Ecto neural progenitor cell (in vitro differentiated cells): ENCODE measurements at regions not wholly inside any gene's neighbourhood (a gene's known extent, or its start where the extent isn't known, plus 50 kb on each side); places are given as distances from the start of the nearest gene placed in this dataset.
"Not testable (repeated sequence)": the region's sequence is repeated elsewhere in the genome, so short reads cannot be mapped to it uniquely, and the experiment has no call there.

ENCODE experiments used
- DNase-seq: peaks from one replicate; pipeline ENCODE4 v3.0.0-alpha.2; 2018; ENCODE audit warnings: low spot score

- no peak for DNase-seq
These were observed 117.0 kb upstream of the PMEPA1 start for GRCh38 chr20:57826666-57827287.

- DNase-seq = no peak
These were observed 115.1 kb upstream of the PMEPA1 start for GRCh38 chr20:57824909-57825308.

- DNase-seq = no peak
These were observed 112.1 kb upstream of the PMEPA1 start for GRCh38 chr20:57821935-57822334.

- DNase-seq = no peak
These were observed 110.0 kb upstream of the PMEPA1 start for GRCh38 chr20:57819691-57820380.

GRCh38 chr20:57819291-57819690 is 109.5 kb upstream of the PMEPA1 start:
- no peak for DNase-seq

GRCh38 chr20:57818418-57819181 is 108.8 kb upstream of the PMEPA1 start:
- no peak for DNase-seq

- DNase-seq = no peak
These were observed 105.6 kb upstream of the PMEPA1 start for GRCh38 chr20:57815405-57815804.

GRCh38 chr20:57814529-57814928 is 104.7 kb upstream of the PMEPA1 start:
- DNase-seq = no peak

- DNase-seq = no peak
These were observed 103.9 kb upstream of the PMEPA1 start for GRCh38 chr20:57813509-57814269.

- DNase-seq = not testable (repeated sequence)
These were observed 102.8 kb upstream of the PMEPA1 start for GRCh38 chr20:57812632-57813031.

- no peak for DNase-seq
These were observed 101.7 kb upstream of the PMEPA1 start for GRCh38 chr20:57811374-57812020.

GRCh38 chr20:57810511-57811373 is 100.9 kb upstream of the PMEPA1 start:
- no peak for DNase-seq

GRCh38 chr20:57809661-57810172 is 99.9 kb upstream of the PMEPA1 start:
- no peak for DNase-seq

GRCh38 chr20:57809149-57809548 is 99.3 kb upstream of the PMEPA1 start:
- no peak for DNase-seq

GRCh38 chr20:57808264-57809070 is 98.7 kb upstream of the PMEPA1 start:
- DNase-seq = no peak

- no peak for DNase-seq
These were observed 97.8 kb upstream of the PMEPA1 start for GRCh38 chr20:57807401-57808263.

- no peak for DNase-seq
These were observed 97.2 kb upstream of the PMEPA1 start for GRCh38 chr20:57806975-57807374.

GRCh38 chr20:57806476-57806875 is 96.7 kb upstream of the PMEPA1 start:
- no peak for DNase-seq

GRCh38 chr20:57805747-57806146 is 95.9 kb upstream of the PMEPA1 start:
- no peak for DNase-seq
